ENCODE measurements at regions not wholly inside any gene's neighbourhood (a gene's known extent, or its start where the extent isn't known, plus 50 kb on each side); places are given as distances from the start of the nearest gene placed in this dataset.

- TF ChIP-seq CHD7 (IDR thresholded peaks at IDR 0.05; ENCODE audit: insufficient replicate concordance, low read length) (no peak), CTCF (IDR thresholded peaks at IDR 0.05; ENCODE audit: control extremely low read depth in 1 of 3, insufficient read depth in 1 of 3, low read depth in 1 of 3, low read length in 3 of 3) (no peak), CHD2 (IDR thresholded peaks at IDR 0.05; ENCODE audit: low read length) (no peak), E2F6 (IDR thresholded peaks at IDR 0.05) (no peak), KDM4A (IDR thresholded peaks at IDR 0.05; ENCODE audit: low read depth, low read length, severe bottlenecking) (no peak), KDM5A (IDR thresholded peaks at IDR 0.05; ENCODE audit: low read length) (no peak)
These were observed 63.3 kb upstream of the CDKN3 start (continued) for GRCh38 chr14:54333511-54333910.
